ENCODE measurements at regions not wholly inside any gene's neighbourhood (a gene's known extent, or its start where the extent isn't known, plus 50 kb on each side); places are given as distances from the start of the nearest gene placed in this dataset.

DNA sequence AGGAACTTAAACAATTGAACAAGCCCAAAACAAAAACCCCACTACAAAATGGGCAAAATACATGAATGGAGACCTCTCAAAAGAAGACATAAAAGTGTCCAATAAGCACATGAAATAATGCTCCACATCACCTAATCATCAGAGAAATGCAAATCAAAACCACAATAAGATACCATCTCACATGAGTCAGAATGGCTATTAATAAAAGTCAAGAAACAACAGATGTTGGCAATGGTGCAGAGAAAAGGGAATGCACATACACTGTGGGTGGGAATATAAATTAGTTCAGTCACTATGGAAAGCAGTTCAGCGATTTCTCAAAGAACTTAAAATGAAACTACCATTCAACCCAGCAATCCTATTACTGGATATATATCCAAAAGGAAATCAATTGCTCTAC, 337.4 kb upstream of the GRIA1 start:
- TF ChIP-seq, protein P1, sequence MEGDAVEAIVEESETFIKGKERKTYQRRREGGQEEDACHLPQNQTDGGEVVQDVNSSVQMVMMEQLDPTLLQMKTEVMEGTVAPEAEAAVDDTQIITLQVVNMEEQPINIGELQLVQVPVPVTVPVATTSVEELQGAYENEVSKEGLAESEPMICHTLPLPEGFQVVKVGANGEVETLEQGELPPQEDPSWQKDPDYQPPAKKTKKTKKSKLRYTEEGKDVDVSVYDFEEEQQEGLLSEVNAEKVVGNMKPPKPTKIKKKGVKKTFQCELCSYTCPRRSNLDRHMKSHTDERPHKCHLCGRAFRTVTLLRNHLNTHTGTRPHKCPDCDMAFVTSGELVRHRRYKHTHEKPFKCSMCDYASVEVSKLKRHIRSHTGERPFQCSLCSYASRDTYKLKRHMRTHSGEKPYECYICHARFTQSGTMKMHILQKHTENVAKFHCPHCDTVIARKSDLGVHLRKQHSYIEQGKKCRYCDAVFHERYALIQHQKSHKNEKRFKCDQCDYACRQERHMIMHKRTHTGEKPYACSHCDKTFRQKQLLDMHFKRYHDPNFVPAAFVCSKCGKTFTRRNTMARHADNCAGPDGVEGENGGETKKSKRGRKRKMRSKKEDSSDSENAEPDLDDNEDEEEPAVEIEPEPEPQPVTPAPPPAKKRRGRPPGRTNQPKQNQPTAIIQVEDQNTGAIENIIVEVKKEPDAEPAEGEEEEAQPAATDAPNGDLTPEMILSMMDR (IDR thresholded peaks at IDR 0.05): no peak
- intact Hi-C loops (cut with DNase I, micrococcal nuclease): no loop called here

DNA sequence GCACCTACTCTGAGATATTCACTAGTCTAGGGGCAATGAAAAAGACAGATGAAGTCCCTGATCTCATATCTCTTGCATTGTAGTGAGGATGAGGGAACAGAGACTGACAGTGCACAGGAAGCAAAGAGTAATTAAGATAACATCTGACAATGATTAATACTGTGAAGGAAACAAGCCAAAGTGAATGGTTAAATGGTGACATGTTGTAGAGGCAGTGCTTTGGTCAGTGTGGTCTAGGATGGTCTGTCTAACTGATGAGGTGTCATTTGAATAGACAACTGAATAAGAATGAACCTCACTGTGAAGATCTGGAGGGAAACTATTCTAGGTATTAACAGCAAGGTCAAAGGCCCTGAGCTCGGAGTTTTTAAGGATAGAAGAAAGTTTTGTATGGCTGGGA, 333.3 kb upstream of the GRIA1 start:
- DNase-seq: no peak
- no peaks in the 10 kb centered on the region for H3K4me1 ChIP-seq (ENCODE audit: low read depth)
- intact Hi-C loops (cut with DNase I, micrococcal nuclease): no loop called here
- H3K9me3 ChIP-seq: no peaks in the 10 kb centered on the region
- TF ChIP-seq, protein P1 (IDR thresholded peaks at IDR 0.05): no peak
- no peak for ATAC-seq
- H3K36me3 ChIP-seq (ENCODE audit: low read depth): no peaks in the 10 kb centered on the region
- H3K4me3 ChIP-seq: no peak overlapping the region

More for the DNA sequence above, 337.4 kb upstream of the GRIA1 start:
- DNase-seq (no peak), ATAC-seq (no peak)
- no peaks in the 10 kb centered on the region for H3K9me3 ChIP-seq
- no peaks in the 10 kb centered on the region for H3K4me1 ChIP-seq (ENCODE audit: low read depth)
- no peak overlapping the region for H3K4me3 ChIP-seq
- H3K36me3 ChIP-seq (ENCODE audit: low read depth): no peaks in the 10 kb centered on the region

DNA sequence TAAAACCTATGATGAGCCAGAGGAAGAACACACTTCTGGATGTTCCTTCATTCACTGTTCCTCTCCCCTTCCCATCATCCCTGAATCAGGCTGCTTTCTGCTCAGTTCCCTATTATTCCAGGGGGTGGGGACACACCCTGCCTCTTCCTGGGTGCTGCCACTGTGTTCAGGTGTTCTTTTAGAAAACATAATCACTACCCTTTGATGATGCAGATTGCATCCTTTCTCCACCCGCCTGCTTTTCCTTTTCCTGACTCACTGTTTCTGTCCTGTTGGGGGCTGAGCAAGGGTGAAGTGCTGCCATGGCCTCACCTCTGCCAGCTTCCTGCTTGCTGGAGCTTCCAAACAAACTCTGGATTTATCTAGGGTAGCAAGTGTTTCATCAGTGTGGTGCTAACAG, 331.9 kb upstream of the GRIA1 start:
- no peaks in the 10 kb centered on the region for H3K36me3 ChIP-seq (ENCODE audit: low read depth)
- H3K9me3 ChIP-seq: no peaks in the 10 kb centered on the region
- no peak overlapping the region for H3K4me3 ChIP-seq
- intact Hi-C loops (cut with DNase I, micrococcal nuclease): no loop called here
- DNase-seq: no peak
- no peaks in the 10 kb centered on the region for H3K4me1 ChIP-seq (ENCODE audit: low read depth)
- no peak for ATAC-seq
- TF ChIP-seq, protein P1 (IDR thresholded peaks at IDR 0.05): no peak

DNA sequence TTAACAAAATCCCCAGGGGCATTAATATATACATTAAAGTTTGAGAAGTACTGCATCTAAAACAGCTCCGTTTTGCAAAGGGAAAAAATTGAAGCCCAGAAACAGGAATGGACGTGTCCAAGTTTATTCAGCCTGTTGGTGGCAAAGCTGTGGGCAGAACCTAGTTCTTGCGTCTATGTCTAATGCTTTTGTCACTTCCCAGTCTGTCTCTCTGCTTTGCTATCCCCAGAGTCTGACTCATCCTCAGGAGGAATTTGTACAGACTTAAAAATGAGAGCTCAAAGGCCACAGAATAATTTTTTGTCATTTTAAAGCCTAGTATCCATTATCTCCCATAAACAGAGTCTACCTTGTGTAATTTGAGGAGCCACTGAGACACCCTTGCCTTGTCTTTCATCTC, 330.9 kb upstream of the GRIA1 start:
- DNase-seq (no peak), ATAC-seq (no peak)
- no peak overlapping the region for H3K4me3 ChIP-seq
- TF ChIP-seq, protein P1 (IDR thresholded peaks at IDR 0.05): no peak
- intact Hi-C loops (cut with DNase I, micrococcal nuclease): no loop called here
- H3K9me3 ChIP-seq: no peaks in the 10 kb centered on the region
- no peaks in the 10 kb centered on the region for H3K4me1 ChIP-seq (ENCODE audit: low read depth)
- H3K36me3 ChIP-seq (ENCODE audit: low read depth): no peaks in the 10 kb centered on the region

DNA sequence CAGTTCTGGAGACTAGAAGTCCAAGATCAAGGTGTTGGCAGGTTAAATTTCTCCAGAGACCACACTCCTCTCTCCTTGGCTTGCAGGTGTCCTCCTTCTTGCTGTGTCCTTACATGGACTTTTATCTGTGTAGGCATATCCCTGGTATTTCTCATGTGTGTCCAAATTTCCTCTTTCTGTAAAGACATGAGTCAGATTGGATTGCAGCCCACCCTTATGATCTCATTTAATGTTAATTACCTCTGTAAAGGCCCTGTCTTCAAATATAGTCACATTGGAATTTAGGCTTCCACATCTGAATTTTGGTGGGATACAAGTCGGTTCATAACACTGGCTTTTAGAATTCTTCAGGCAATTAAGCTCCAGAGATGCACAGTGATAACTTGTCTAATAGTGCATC, 322.2 kb upstream of the GRIA1 start:
- Histone ChIP-seq H3K4me3 (no peak overlapping the region), H3K36me3 (ENCODE audit: low read depth) (no peaks in the 10 kb centered on the region), H3K9me3 (no peaks in the 10 kb centered on the region), H3K4me1 (ENCODE audit: low read depth) (no peaks in the 10 kb centered on the region)
- TF ChIP-seq, protein P1 (IDR thresholded peaks at IDR 0.05): no peak
- intact Hi-C loops (cut with DNase I, micrococcal nuclease): no loop called here
- no peak for ATAC-seq
- DNase-seq: no peak

DNA sequence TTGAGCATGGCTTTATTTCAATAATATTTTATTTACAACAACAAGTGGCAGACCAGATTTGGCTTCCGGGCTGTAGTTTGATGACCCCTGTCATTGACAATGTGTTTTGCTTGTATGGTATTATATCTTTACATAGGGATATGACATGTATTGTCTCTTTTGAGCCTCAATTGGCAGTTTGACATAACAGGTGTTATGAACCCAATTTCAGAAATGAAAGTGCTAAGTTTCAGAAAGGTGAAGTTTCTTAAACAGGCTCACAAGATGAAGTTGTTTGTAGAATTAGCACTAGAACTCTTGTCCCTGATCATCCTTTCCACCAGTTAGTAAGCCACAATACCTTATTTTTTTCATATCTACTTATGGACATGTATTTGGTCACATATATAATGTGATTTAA, 303.0 kb upstream of the GRIA1 start:
- ATAC-seq (no peak), DNase-seq (no peak)
- no peaks in the 10 kb centered on the region for H3K4me1 ChIP-seq (ENCODE audit: low read depth)
- TF ChIP-seq, protein P1 (IDR thresholded peaks at IDR 0.05): no peak
- intact Hi-C loops (cut with DNase I, micrococcal nuclease): no loop called here
- H3K36me3 ChIP-seq (ENCODE audit: low read depth): no peaks in the 10 kb centered on the region
- H3K4me3 ChIP-seq: no peak overlapping the region
- H3K9me3 ChIP-seq: no peaks in the 10 kb centered on the region

Measured in mucosa of descending colon (tissue), 3 donors.